IMR-90 (cell line): ENCODE measurements at regions not wholly inside any gene's neighbourhood (a gene's known extent, or its start where the extent isn't known, plus 50 kb on each side); places are given as distances from the start of the nearest gene placed in this dataset.

Source experiments
- ATAC-seq: fragments of 200-7000 bp; cut with Tn5 transposase; 2 replicates; pipeline ENCODE4 v1.9.1; 2020; ENCODE audit warnings: low read depth, mild to moderate bottlenecking, moderate library complexity
- BruUV-seq: library from RNA; stranded (reverse); fragments of 400-500 nt; replicated peaks from 2 replicates; lab custom pipeline; 2021; lab: Mats Ljungman, UMichigan
- CTCF ChIA-PET: fragments of 300-600 bp; formaldehyde crosslinking; extraction: SDS; loops from one replicate; lab custom pipeline; 2021; ENCODE audit warnings: antibody characterized with exemption; lab: Yijun Ruan, JAX
- POLR2A ChIA-PET: fragments of 300-600 bp; sonication (Branson Sonifier 250); formaldehyde crosslinking; loops from one replicate; lab custom pipeline; 2022; ENCODE audit warnings: antibody characterized with exemption; ENCODE audit not compliant: unreplicated experiment; lab: Charles Lee
- DNase-seq: peaks from one replicate; pipeline ENCODE4 v3.0.0; 2013
- H2AFZ ChIP-seq: replicated peaks from 2 replicates; pipeline ENCODE3; 2013; ENCODE audit warnings: low read length, mild to moderate bottlenecking; ENCODE audit not compliant: poor library complexity
- H2AK5ac ChIP-seq: 2 replicates; pipeline ENCODE4 v1.6.1; 2013; ENCODE audit warnings: low read depth, low read length, inconsistent platforms
- H2AK9ac ChIP-seq: replicated peaks from 2 replicates; pipeline ENCODE3; 2013; ENCODE audit warnings: mild to moderate bottlenecking, low read depth, low read length, moderate library complexity; ENCODE audit not compliant: poor library complexity
- H2BK120ac ChIP-seq: 2 replicates; pipeline ENCODE4 v1.6.1; 2013; ENCODE audit warnings: low read depth, low read length, inconsistent platforms
- H2BK15ac ChIP-seq: 3 replicates; pipeline ENCODE4 v1.6.1; 2013; ENCODE audit warnings: low read depth, low read length, inconsistent platforms
- H2BK20ac ChIP-seq: 2 replicates; pipeline ENCODE4 v1.6.1; 2013; ENCODE audit warnings: low read depth, mild to moderate bottlenecking, inconsistent platforms, low read length, moderate library complexity
- H2BK5ac ChIP-seq: 2 replicates; pipeline ENCODE4 v1.6.1; 2013; ENCODE audit warnings: mild to moderate bottlenecking, low read depth, low read length, inconsistent platforms; ENCODE audit not compliant: poor library complexity, severe bottlenecking
- H3K14ac ChIP-seq: replicated peaks from 2 replicates; pipeline ENCODE4 v1.6.1; 2013; ENCODE audit warnings: low read depth, low read length, inconsistent platforms
- H3K18ac ChIP-seq: 2 replicates; pipeline ENCODE4 v1.6.1; 2013; ENCODE audit warnings: low read depth, low read length, control low read depth
- H3K23ac ChIP-seq: 2 replicates; pipeline ENCODE4 v1.6.1; 2013; ENCODE audit warnings: low read depth, low read length, inconsistent platforms
- H3K27ac ChIP-seq: 2 replicates; pipeline ENCODE4 v1.5.1; 2013; ENCODE audit warnings: mild to moderate bottlenecking, control low read depth, low read length; ENCODE audit not compliant: insufficient read depth
- H3K27me3 ChIP-seq: 2 replicates; pipeline ENCODE4 v1.6.1; 2013; ENCODE audit warnings: low read length; ENCODE audit not compliant: control insufficient read depth, insufficient read depth
- H3K36me3 ChIP-seq: 2 replicates; pipeline ENCODE4 v1.6.1; 2013; ENCODE audit warnings: low read length, mixed read lengths; ENCODE audit not compliant: control insufficient read depth, insufficient read depth
- H3K4ac ChIP-seq: 2 replicates; pipeline ENCODE4 v1.6.1; 2013; ENCODE audit warnings: low read depth, low read length, inconsistent platforms
- H3K4me1 ChIP-seq: 2 replicates; pipeline ENCODE4 v1.6.1; 2013; ENCODE audit warnings: low read length, mixed read lengths; ENCODE audit not compliant: control insufficient read depth, insufficient read depth
- H3K4me2 ChIP-seq: 2 replicates; pipeline ENCODE4 v1.6.1; 2013; ENCODE audit warnings: low read depth, mild to moderate bottlenecking, control low read depth, low read length, moderate library complexity
- H3K4me3 ChIP-seq: 2 replicates; pipeline ENCODE4 v1.5.1; 2013; ENCODE audit warnings: low read depth, mild to moderate bottlenecking, control low read depth, low read length, moderate library complexity; ENCODE audit not compliant: insufficient read depth
- H3K56ac ChIP-seq: 2 replicates; pipeline ENCODE4 v1.6.1; 2013; ENCODE audit warnings: low read length, inconsistent platforms; ENCODE audit not compliant: insufficient read depth; ENCODE audit errors: extremely low read depth
- H3K79me1 ChIP-seq, 2 experiments: 2 replicates each; pipeline ENCODE4 v1.6.1; 2013; ENCODE audit warnings: low read length in 2 of 2, inconsistent platforms in 1 of 2, low read depth in 1 of 2
- H3K9ac ChIP-seq: 2 replicates; pipeline ENCODE4 v1.6.1; 2013; ENCODE audit warnings: low read depth, low read length, control low read depth
- H3K9me1 ChIP-seq: 2 replicates; pipeline ENCODE4 v1.6.1; 2013; ENCODE audit warnings: low read length, inconsistent platforms; ENCODE audit not compliant: insufficient read depth
- H3K9me3 ChIP-seq: 2 replicates; pipeline ENCODE4 v1.6.1; 2013; ENCODE audit warnings: low read length; ENCODE audit not compliant: control insufficient read depth, insufficient read depth
- H4K20me1 ChIP-seq: 2 replicates; pipeline ENCODE4 v1.6.1; 2013; ENCODE audit warnings: low read length, inconsistent platforms; ENCODE audit not compliant: insufficient read depth
- H4K5ac ChIP-seq: 2 replicates; pipeline ENCODE4 v1.6.1; 2013; ENCODE audit warnings: mild to moderate bottlenecking, low read depth, low read length, control low read depth
- H4K8ac ChIP-seq, 2 experiments: 2 replicates each; pipeline ENCODE4 v1.6.1; 2013; ENCODE audit warnings: low read depth in 2 of 2, low read length in 2 of 2, control low read depth in 1 of 2, inconsistent platforms in 1 of 2
- H4K91ac ChIP-seq: 2 replicates; pipeline ENCODE4 v1.6.1; 2013; ENCODE audit warnings: low read depth, low read length, inconsistent platforms; ENCODE audit not compliant: insufficient read depth
- CEBPB ChIP-seq: IDR thresholded peaks from 2 replicates; pipeline ENCODE4 v1.6.1; 2012; ENCODE audit warnings: low read depth, low read length, improper control_type of control experiment
- MAFK ChIP-seq: IDR thresholded peaks from 2 replicates; pipeline ENCODE4 v1.6.1; 2012; ENCODE audit warnings: low read depth, low read length, improper control_type of control experiment
- POLR2A ChIP-seq: IDR thresholded peaks from 2 replicates; pipeline ENCODE4 v1.6.1; 2012; ENCODE audit warnings: mild to moderate bottlenecking, low read depth, low read length
- SMC3 ChIP-seq: fragments of 150-350 bp; IDR thresholded peaks from 2 replicates; pipeline ENCODE4 v1.6.1; 2016; ENCODE audit warnings: low read depth, mild to moderate bottlenecking, antibody characterized with exemption, low read length, moderate library complexity
- WGBS, 2 experiments: methylation state at CpG; one replicate each; pipeline versions ENCODE4 v1.1.5 to v1.1.7; 2013; ENCODE audit warnings: missing lambda C conversion rate in 2 of 2; ENCODE audit not compliant: insufficient read length in 1 of 2; ENCODE audit errors: extremely low coverage in 2 of 2; 5-methylcytosine and 5-hydroxymethylcytosine counted together
- dilution Hi-C: fragments of 300-500 bp; cut with HindIII; formaldehyde crosslinking; loops from one replicate; pipeline ENCODE4 v1.14.3; 2018; ENCODE audit warnings: low sequenced_read_pairs; ENCODE audit not compliant: unreplicated experiment
- in situ Hi-C: fragments of 300-500 bp; cut with MboI; formaldehyde crosslinking; loops from 3 replicates; pipeline ENCODE4 v1.14.3; 2019; ENCODE audit warnings: low sequenced_read_pairs, inconsistent platforms, mixed read lengths
- intact Hi-C: fragments of 100-400 bp; cut with micrococcal nuclease; formaldehyde crosslinking; loops from 2 replicates; pipeline ENCODE4 v1.10.0; 2022

- POLR2A ChIA-PET: no interaction called here
- H2BK15ac ChIP-seq: no peak overlapping the region
- no TSS peak for BruUV-seq
Measured at GRCh38 chr2:129504646-129505045, 474.8 kb upstream of the RAB6C start.

More at GRCh38 chr2:129504646-129505045, 474.8 kb upstream of the RAB6C start:
- Histone ChIP-seq H3K18ac (no peak overlapping the region), H2AFZ (no peak overlapping the region), H2BK120ac (no peak overlapping the region), H3K9ac (no peak overlapping the region), H3K56ac (no peak overlapping the region), H2AK9ac (no peak overlapping the region), H3K36me3 (no peaks in the 10 kb centered on the region), H3K9me1 (no peaks in the 10 kb centered on the region), H3K27me3 (no peaks in the 10 kb centered on the region), H2AK5ac (no peak overlapping the region), H3K14ac (no peak overlapping the region), H4K5ac (no peak overlapping the region), H3K4me2 (no peak overlapping the region), H4K20me1 (no peaks in the 10 kb centered on the region), H3K4me1 (no peaks in the 10 kb centered on the region), H3K9me3 (peaks cover 16% of the 10 kb centered on the region), H4K8ac (no peak overlapping the region), H3K79me1 (no peaks in the 10 kb centered on the region), H3K27ac (no peak overlapping the region), H2BK5ac (no peak overlapping the region), H3K23ac (no peak overlapping the region), H3K4me3 (no peak overlapping the region), H4K91ac (no peak overlapping the region), H2BK20ac (no peak overlapping the region), H3K4ac (no peak overlapping the region)
- dilution Hi-C loops: no loop called here
- WGBS, 2 experiments: no CpG with 5 or more reads among the region's 3 CpGs
- no peak for TF ChIP-seq SMC3
- TF ChIP-seq POLR2A: no peak
- no peak for TF ChIP-seq MAFK
- TF ChIP-seq CEBPB: no peak
- CTCF ChIA-PET: interaction anchor here (0.7 kb wide), 1 partner anchor 14 kb away, joined by 5 read pairs; no protein-coding TSS in a partner anchor
- ATAC-seq (no peak), DNase-seq (no peak)
- intact Hi-C loops: no loop called here
- in situ Hi-C loops: no loop called here
